ENCODE measurements at regions not wholly inside any gene's neighbourhood (a gene's known extent, or its start where the extent isn't known, plus 50 kb on each side); places are given as distances from the start of the nearest gene placed in this dataset.

GRCh38 chr3:181823716-181824115, 112.0 kb downstream of the SOX2 start:
- Histone ChIP-seq H3K4me1 (peaks cover 9% of the 10 kb centered on the region), H3K27me3 (no peaks in the 10 kb centered on the region), H3K36me3 (replicated peaks in 1 of 2; ENCODE audit: insufficient read depth in 1 of 2, low read depth in 2 of 2) (no peaks in the 10 kb centered on the region), H3K9me3 (no peaks in the 10 kb centered on the region), H3K27ac (no peak overlapping the region), H3K4me3 (no peak overlapping the region)
- TF ChIP-seq CTCF (IDR thresholded peaks at IDR 0.05) (no peak), POLR2A (IDR thresholded peaks at IDR 0.05) (no peak)
- 33 to 41% methylated on average over 4 of the region's 4 CpGs for WGBS, 2 donors
- ATAC-seq = no peak
- intact Hi-C loops (cut with DNase I) = no loop called here
- no peak for DNase-seq

- no peak for DNase-seq
- Histone ChIP-seq H3K27ac (no peak overlapping the region), H3K4me3 (no peak overlapping the region), H3K4me1 (peaks cover 9% of the 10 kb centered on the region), H3K27me3 (no peaks in the 10 kb centered on the region), H3K36me3 (replicated peaks in 1 of 2; ENCODE audit: insufficient read depth in 1 of 2, low read depth in 2 of 2) (no peaks in the 10 kb centered on the region), H3K9me3 (no peaks in the 10 kb centered on the region)
- 88 to 90% methylated on average over 10 of the region's 10 CpGs for WGBS, 2 donors
- intact Hi-C loops (cut with DNase I) = no loop called here
- TF ChIP-seq POLR2A (IDR thresholded peaks at IDR 0.05) (no peak), CTCF (IDR thresholded peaks at IDR 0.05) (no peak)
- no peak for ATAC-seq
Measured at GRCh38 chr3:181824961-181825360, 113.2 kb downstream of the SOX2 start.

- no peaks in the 10 kb centered on the region for H3K4me1 ChIP-seq
- 17 to 24% methylated on average over 17 of the region's 17 CpGs for WGBS, 2 donors
- no peaks in the 10 kb centered on the region for H3K36me3 ChIP-seq (replicated peaks in 1 of 2; ENCODE audit: insufficient read depth in 1 of 2, low read depth in 2 of 2)
- DNase-seq = peak; percentile 7 to 26 (median 20)
- TF ChIP-seq CTCF (IDR thresholded peaks at IDR 0.05) = peak in 2 of 7 experiments; percentile 11 to 12
- TF ChIP-seq POLR2A (IDR thresholded peaks at IDR 0.05) = no peak
- intact Hi-C loops (cut with DNase I) = no loop called here
- no peaks in the 10 kb centered on the region for H3K9me3 ChIP-seq
- H3K27me3 ChIP-seq = no peaks in the 10 kb centered on the region
- peak overlapping the region in 2 of 4 donors; percentile 33 to 55 for H3K27ac ChIP-seq
- H3K4me3 ChIP-seq = peak overlapping the region in 1 of 2 donors; percentile 9
- ATAC-seq = peak; percentile 65
Measured at GRCh38 chr3:181839039-181839915, 127.6 kb downstream of the SOX2 start.

GRCh38 chr3:181839916-181840297, 128.2 kb downstream of the SOX2 start:
- H3K4me3 ChIP-seq = no peak overlapping the region
- intact Hi-C loops (cut with DNase I) = no loop called here

More at GRCh38 chr3:181839916-181840297, 128.2 kb downstream of the SOX2 start:
- ATAC-seq (no peak), DNase-seq (no peak)
- WGBS, 2 donors = 58 to 68% methylated on average over 3 of the region's 3 CpGs
- no peaks in the 10 kb centered on the region for H3K4me1 ChIP-seq
- no peak for TF ChIP-seq CTCF (IDR thresholded peaks at IDR 0.05)
- no peak for TF ChIP-seq POLR2A (IDR thresholded peaks at IDR 0.05)
- no peaks in the 10 kb centered on the region for H3K27me3 ChIP-seq
- peak overlapping the region in 2 of 4 donors; percentile 33 to 55 for H3K27ac ChIP-seq
- H3K9me3 ChIP-seq = no peaks in the 10 kb centered on the region
- no peaks in the 10 kb centered on the region for H3K36me3 ChIP-seq (replicated peaks in 1 of 2; ENCODE audit: insufficient read depth in 1 of 2, low read depth in 2 of 2)

Measured in body of pancreas (tissue), 4 donors.